GM18511 (cell line): ENCODE measurements at regions not wholly inside any gene's neighbourhood (a gene's known extent, or its start where the extent isn't known, plus 50 kb on each side); places are given as distances from the start of the nearest gene placed in this dataset.
"Not testable (repeated sequence)": the region's sequence is repeated elsewhere in the genome, so short reads cannot be mapped to it uniquely, and the experiment has no call there.

Experiments used
- ATAC-seq: cut with Tn5 transposase; IDR thresholded peaks from one replicate; pipeline ENCODE4 v1.9.1; 2021; ENCODE audit warnings: mild to moderate bottlenecking, moderate library complexity; ENCODE audit not compliant: unreplicated experiment

DNA sequence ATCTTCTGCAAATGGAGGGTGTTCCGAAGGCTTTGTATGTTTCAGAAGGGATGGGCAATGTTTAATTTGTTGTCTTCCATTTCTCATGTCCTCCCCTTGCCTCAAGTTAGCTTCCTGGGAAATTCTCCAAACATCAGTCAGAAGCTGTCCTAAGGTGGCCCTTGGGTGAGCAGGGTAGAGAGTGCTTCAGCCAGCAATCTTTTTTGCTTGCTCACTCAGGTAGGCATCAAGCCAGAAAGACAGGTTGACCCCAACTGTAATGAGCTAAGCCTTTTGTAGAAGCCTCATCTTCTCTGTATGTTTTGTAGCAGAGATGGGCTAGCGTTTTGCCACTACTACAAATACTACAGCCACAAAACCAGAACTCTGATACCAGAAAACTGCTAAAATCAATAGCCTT is 321.5 kb upstream of the FAM78B start:
- no peak for ATAC-seq

DNA sequence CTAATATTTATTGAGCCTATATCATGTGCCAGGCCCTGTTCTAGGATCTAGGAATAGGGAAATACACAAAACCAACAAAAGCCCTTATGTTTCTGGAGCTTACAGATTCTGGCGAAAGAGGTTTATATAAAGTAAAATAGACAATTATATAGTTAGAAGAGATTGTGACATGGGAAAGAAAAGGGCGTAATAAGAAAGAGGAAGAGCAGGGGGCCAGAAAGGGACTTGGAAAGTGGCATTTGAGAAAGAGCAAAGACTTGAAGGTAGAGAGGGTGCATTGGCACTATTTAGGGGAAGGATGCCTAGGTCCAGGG is 322.5 kb upstream of the FAM78B start:
- ATAC-seq = no peak

DNA sequence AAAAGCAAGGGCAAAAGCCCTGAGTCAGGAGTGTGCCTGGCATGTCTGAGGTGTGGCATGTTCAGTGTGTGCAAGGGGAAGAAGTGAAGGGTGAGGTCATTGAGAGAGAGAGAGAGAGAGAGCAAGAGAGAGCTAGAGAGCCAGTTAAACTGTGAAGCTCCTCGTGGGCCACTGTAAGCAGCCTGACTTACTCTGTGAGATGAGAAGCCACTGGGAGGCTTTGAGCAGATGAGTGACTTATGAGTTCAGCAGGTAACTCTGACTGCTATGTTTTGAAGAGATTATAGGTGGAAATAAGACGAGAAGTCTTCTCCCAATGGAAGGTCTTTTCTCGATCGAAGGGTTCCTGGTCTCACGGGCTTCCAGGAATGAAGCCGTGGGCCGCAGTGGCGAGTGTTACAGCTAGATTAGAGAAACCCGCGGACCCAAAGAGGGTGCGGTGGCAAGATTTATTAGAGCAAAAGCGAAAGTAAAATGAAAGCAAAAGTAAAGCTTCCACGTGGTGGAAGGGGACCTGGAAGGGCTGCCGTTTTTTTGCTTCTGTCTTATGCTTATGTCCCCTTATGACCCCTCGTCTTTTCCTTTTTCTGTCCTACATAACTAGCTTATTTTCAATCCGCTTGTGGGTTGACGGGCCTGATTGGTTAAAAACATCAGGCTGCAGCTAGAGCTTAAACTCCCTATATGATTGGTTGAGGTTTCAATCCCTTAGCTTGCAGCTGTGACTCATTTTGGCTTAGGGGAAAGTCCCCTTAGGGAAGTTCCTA is 323.1 kb upstream of the FAM78B start:
- peak; percentile 87 for ATAC-seq

- ATAC-seq = no peak
Observed at GRCh38 chr1:166490437-166490991, 323.7 kb upstream of the FAM78B start.

GRCh38 chr1:166493765-166494164 is 327.0 kb upstream of the FAM78B start:
- ATAC-seq = not testable (repeated sequence)

GRCh38 chr1:166507347-166507746 is 331.9 kb upstream of the POGK start:
- no peak for ATAC-seq

- no peak for ATAC-seq
Observed at GRCh38 chr1:166511761-166512160, 327.5 kb upstream of the POGK start.

DNA sequence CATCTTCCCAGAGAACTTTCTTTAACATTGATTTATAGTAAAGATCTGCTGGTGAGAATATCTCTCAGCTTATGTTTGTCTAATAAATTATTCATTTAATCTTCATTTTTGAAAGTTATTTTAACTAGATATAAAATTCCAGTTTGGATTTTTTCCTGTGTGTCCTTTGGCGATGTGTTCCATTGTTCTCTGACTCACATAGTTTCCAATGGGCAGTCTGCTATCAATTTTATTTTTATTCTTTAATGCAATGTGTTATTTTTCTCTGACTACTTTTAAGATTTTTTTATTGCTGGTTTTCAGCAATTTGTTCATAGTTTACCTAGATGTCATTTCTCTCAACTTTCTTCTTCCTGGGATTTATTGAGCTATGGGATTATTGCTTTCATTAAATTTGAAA is 325.2 kb upstream of the POGK start:
- no peak for ATAC-seq

DNA sequence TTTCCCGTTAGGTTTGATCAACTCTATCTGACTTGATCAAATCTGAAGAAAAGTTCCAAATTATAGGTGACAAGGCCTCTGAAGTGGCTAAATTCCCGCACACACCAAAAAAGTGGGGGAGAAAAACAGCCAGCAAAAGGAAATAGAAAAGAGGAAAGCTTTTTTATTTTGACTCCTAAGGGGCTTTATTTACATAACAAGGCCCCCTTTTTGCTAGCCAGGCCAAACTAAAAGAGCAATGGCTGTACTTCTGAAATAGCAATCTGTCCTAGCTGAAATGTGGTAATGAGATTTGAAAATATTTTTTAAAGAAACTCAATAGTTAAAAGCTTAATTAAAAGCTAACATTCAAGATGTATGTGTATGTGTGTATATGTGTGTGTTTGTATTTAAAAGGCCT is 311.5 kb upstream of the POGK start:
- ATAC-seq = no peak

GRCh38 chr1:166538646-166539045 is 300.6 kb upstream of the POGK start:
- no peak for ATAC-seq

- ATAC-seq = no peak
Observed at GRCh38 chr1:166544036-166544435, 295.2 kb upstream of the POGK start.

- no peak for ATAC-seq
Observed at GRCh38 chr1:166544561-166544960, 294.7 kb upstream of the POGK start.

- ATAC-seq = no peak
Observed at GRCh38 chr1:166552706-166553105, 286.6 kb upstream of the POGK start.

- no peak for ATAC-seq
Observed at GRCh38 chr1:166570954-166571353, 268.3 kb upstream of the POGK start.

- ATAC-seq = no peak
Observed at GRCh38 chr1:166573199-166573598, 266.1 kb upstream of the POGK start.

GRCh38 chr1:166579557-166580501 is 259.4 kb upstream of the POGK start:
- ATAC-seq = no peak

DNA sequence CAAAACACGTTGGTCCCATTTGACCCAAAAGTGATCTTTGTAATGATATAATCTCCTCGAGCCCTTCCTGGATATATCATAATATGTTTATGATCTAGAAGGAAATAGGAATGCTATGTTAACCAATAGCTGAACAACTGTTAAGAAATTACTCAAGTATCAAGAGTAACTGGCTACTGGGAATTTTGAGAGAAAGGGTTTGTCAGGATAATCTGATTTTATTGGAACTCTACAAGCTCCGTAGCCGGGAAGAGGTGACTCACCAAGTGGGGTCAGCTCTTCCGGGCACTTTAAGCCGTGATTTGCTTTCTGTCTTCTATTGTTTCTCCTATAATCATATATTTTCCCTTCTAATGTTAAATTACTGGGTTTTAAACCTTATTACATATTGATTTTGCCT is 250.5 kb upstream of the POGK start:
- ATAC-seq = no peak

GRCh38 chr1:166590161-166590560 is 249.1 kb upstream of the POGK start:
- ATAC-seq = no peak

GRCh38 chr1:166594646-166595045 is 244.6 kb upstream of the POGK start:
- no peak for ATAC-seq

- no peak for ATAC-seq
Observed at GRCh38 chr1:166597516-166597915, 241.8 kb upstream of the POGK start.

GRCh38 chr1:166600574-166600973 is 238.7 kb upstream of the POGK start:
- ATAC-seq = no peak
